HG03432 (cell line): ENCODE measurements at regions not wholly inside any gene's neighbourhood (a gene's known extent, or its start where the extent isn't known, plus 50 kb on each side); places are given as distances from the start of the nearest gene placed in this dataset.
"Not testable (repeated sequence)": the region's sequence is repeated elsewhere in the genome, so short reads cannot be mapped to it uniquely, and the experiment has no call there.

Source experiments
- ATAC-seq: cut with Tn5 transposase; IDR thresholded peaks from one replicate; pipeline ENCODE4 v1.9.1; 2021; ENCODE audit warnings: mild to moderate bottlenecking, moderate library complexity; ENCODE audit not compliant: unreplicated experiment

GRCh38 chr7:24127930-24128329 is 156.1 kb upstream of the NPY start:
- no peak for ATAC-seq

GRCh38 chr7:24129597-24129996 is 154.4 kb upstream of the NPY start:
- ATAC-seq, result no peak

GRCh38 chr7:24130631-24131030 is 153.4 kb upstream of the NPY start:
- no peak for ATAC-seq

DNA sequence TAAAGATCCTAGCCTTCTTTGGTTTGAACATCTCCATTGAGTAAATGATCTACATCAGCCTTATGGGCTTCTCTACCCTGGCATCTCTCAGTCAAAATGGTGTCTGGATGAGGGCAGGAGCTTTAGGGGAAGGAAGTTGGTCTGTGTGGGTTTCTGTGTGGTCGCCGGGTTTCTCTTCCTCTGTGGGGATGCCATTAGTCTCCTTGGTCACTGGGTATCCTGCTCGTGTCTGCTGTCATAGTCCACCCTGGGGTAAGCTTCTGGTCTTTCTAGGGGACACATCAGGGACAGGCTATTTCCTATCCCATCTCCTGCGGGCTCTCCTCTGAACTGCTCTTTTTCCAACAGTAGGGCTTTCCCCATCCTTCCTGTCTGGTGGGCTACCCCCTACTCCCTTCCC is 150.3 kb upstream of the NPY start:
- no peak for ATAC-seq

DNA sequence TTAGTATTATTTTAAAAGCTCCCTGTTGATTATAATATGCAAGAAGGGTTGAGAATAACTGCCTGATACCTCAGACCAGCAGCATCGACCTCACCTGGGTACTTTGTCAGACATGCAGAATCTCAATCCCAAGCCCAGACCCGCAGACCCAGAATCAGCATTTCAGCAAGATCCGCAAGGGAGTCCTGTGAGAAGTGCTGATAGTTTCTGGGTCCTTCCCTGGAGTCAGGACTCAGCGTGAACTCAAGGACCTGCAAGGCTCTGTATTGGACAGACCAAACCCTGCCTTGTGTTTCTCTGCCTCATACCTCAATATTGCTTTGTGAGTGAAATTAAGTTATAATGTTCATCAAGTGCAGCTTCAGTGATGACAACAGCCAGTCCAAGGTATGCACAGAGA is 149.5 kb upstream of the NPY start:
- no peak for ATAC-seq

- ATAC-seq, result peak; percentile 73
These were observed 148.8 kb upstream of the NPY start for GRCh38 chr7:24135003-24135817.

DNA sequence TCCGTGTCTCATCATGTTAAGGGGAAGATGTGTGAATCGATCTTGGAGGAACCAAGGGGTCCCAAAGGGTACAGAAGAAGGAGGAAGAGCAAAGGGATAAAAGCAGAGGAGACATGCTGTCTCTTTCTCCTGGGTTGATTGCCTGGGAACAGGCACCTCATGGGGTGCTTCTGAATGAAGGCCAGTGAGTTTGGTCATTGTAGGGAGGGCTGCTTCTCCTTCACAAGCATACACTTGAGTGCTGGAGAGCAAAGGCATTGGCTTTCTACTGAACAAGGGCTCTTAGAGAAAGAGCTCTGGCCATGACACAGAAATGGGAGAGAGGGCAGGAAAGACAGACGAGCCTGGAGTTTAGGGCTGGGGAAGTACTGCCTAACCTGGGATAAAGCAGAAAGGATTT is 146.7 kb upstream of the NPY start:
- ATAC-seq, result no peak

DNA sequence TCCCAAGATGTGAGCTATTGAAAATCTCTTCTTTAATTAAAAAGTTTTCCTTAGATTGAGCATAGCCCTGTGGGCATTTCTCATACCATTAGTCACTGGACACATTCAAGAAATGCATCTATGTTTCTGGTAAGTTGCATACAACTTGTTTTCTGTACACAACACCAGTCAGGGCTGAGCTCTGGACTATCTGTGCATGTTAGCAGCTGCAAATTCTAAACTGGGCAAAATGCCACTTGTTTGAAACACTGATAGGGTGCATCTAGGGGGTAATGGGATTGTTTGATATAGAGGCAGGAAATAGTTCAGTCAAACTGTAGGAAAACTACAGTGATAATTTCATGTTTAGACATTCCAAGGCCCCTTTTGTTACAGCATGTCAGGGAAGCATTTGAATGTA is 145.6 kb upstream of the NPY start:
- no peak for ATAC-seq

- no peak for ATAC-seq
These were observed 144.0 kb upstream of the NPY start for GRCh38 chr7:24140001-24140400.

GRCh38 chr7:24141874-24142509 is 142.0 kb upstream of the NPY start:
- ATAC-seq, result no peak

DNA sequence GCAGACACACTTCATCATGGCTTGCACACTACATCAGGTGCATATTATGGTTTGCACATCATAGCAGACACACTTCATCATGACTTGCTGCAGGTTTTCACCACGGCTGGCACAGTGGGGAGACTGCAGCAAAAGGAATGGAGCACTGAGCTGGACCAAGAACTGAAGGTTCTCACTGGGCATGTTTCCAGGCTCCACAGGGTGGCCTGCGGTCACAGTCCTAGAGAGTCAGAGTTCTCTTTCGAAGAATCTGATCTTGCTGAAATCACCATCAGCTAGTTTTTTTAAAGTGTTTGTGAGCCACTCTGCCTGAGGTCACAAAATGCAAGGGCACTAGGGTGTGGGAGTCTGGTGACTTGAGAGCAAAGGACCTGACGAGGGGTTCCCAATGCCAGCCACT is 140.4 kb upstream of the NPY start:
- no peak for ATAC-seq

DNA sequence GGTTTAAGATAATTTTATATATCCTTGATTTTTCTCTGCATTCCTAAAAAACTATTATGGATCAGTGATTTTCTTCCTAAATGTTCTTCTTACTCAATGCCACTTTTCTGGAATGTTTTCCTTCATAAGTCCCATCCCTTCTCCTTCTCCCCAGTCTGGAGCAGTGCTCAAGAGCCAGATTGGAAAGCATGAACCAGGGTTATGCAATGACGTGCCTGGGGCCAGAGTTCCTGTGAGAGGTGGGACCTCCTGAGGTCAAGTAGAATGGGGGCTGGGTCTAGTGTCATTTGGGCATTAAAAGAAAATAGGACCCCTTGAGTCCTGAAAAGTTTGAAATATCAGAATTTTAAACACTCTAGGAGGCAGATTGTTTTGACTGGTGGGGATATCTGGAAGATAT is 132.0 kb upstream of the NPY start:
- ATAC-seq, result no peak

DNA sequence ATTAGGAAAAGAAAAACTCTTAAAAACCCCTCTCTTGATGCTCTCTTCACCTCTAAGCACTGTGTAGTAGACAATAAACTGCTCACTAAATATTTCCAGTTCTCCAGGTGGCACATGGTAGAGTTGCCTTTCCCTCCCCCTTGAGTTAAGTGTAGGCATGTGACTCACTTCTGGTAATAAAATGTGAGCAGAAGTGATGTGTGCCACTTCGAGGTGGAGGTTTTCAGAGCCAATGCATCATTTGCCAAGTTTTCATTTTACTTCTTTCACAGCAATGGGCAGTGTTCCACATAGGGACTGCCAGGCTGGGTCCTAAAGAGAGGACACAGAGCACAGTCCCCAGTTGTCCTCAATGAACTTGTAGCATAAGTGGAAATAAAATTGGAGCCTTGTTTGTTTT is 131.6 kb upstream of the NPY start:
- ATAC-seq, result no peak

DNA sequence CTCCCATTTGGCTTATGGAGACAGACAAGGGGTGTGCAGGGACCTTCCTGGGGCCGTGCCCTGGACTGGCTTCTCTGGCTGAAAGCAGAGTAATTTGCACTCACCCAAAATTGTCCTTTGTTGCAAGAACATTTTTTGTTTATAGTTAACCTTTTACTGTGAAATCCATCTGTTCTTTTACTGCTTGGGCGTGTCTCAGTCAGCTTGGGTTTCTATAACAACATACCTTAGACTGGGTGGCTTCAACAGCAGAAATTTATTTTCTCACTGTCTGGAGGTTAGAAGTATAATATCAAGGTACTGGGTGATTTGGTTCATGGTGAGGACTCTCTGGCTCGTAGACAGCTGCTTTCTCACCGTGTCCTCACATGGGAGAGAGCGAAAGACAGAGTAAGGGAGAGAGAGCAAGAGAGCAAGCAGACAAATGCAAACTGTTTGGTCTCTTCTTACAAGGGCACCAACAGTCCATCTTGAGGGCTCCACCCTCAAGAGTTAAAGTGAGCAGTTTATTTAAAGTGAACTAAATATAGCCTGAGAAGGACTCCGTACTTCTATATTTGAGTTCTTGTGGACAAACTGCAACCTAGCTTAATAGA is 131.0 kb upstream of the NPY start:
- ATAC-seq, result no peak

GRCh38 chr7:24157666-24158065 is 126.3 kb upstream of the NPY start:
- no peak for ATAC-seq

DNA sequence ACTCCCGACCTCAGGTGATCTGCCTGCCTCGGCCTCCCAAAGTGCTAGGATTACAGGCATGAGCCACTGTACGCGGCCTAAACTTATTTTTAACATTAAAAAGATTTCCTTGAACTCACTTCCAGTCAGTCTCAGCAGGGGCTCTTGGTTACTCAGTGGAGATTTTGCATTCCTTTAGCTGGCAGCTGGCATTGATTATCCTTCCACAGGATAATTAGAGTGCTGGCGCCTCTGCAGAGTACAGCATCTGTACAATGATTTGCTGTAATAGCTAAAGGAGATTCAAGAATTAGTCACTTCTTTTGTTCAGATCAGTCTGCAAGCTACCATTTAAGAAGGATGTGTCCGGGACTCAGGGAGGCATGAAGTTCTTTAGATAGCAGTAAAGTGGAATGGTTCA is 125.0 kb upstream of the NPY start:
- no peak for ATAC-seq

DNA sequence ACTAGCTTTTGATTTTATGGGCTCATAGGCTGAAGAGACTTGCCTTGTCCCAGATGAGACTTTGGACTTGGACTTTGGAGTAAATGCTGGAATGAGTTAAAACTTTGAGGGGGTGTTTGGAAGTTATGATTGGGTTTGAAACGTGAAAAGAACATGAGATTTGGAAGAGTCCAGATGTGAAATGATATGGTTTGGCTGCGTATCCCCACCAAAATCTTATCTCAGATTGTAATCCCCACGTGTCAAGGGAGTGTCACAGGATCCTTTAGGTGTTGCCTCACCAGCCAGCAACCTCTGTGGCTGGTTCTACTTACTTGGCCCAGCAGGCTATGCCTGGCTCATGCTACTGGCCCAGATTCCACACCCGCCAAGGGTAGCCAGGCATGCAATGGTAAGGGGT is 119.6 kb upstream of the NPY start:
- ATAC-seq, result no peak

DNA sequence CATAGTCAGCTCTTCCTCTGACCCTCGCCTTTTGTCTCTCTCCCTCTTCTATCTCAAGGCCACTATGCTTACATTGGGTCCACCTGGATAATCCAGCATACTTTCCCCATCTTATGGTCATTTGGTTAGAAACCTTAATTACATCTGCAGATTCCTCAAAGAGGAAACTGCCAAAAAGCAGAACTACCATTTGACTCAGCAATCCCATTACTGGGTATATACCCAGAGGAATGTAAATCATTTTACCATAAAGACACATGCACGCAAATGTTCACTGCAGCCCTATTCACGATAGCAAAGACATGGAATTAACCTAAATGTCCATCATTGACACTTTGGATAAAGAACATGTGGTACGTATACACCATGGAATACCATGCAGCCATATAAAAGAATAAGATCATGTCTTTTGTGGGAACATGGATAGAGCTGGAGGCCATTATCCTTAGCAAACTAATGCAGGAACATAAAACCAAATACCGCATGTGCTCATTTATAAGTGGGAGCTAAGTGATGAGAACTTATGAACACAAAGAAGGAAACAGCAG is 114.8 kb upstream of the NPY start:
- ATAC-seq, result no peak

DNA sequence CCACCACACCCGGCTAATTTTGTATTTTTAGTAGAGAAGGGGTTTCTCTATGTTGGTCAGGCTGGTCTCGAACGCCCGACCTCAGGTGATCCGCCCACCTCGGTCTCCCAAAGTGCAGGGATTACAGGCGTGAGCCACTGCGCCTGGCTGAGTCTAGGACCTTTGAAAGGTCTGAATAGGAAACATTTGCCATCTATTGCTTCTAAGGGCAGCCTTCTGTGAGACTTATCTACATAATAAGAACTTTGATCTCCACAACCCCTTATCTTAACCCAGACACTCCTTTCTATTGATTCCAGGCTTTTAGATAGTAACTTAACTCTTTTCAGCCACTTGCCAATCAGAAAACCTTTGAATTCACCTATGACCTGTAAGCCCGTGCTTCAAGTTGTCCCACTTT is 112.0 kb upstream of the NPY start:
- not testable (repeated sequence) for ATAC-seq

DNA sequence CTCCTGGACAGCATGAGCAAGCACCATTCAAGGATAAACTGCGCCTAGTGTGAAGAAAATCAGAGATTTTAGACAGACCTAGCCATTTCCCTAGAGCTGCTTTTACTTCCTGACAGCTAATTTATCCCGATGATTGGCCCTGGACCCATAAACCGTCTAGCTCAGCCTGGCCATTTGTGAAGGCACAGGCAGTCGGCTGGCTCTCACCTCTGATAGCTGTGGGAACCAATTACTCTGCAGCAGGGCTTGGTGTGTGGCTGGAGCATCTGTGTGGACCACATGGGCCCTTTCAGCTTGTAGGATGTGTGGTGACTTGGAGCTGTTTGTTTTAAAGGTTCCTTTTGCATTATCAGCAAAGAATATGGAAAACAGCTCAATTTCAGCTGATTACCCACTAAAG is 111.1 kb upstream of the NPY start:
- no peak for ATAC-seq

DNA sequence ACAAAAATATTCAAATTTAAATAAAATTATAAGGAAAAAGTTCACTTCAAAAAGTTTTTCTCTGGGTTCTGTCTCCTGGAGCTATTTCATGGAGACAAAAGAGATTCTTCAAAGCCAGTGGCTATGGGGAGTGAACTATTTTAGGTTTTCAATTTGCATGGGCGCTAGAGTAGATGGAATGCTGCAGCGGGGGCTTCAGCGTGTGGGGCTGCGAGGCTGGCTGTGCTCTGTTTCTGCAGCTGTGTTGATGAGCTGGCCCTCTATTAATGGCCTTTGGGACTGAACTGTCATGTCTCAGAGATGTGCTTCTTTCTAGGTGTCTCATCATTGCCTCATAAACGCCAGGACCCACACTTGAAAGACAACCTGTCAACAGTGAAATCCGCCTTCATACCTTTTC is 108.4 kb upstream of the NPY start:
- no peak for ATAC-seq
